ENCODE measurements at regions not wholly inside any gene's neighbourhood (a gene's known extent, or its start where the extent isn't known, plus 50 kb on each side); places are given as distances from the start of the nearest gene placed in this dataset.

- Mint-ChIP-seq H3K27ac (ENCODE audit: unreplicated experiment) (no peak overlapping the region), H3K4me1 (no peaks in the 10 kb centered on the region), H3K9me3 (no peaks in the 10 kb centered on the region), H3K36me3 (ENCODE audit: low read depth) (peaks cover under 1% of the 10 kb centered on the region), H3K27me3 (ENCODE audit: low read depth) (no peaks in the 10 kb centered on the region), H3K4me3 (no peak overlapping the region)
- TF ChIP-seq CTCF (conservative IDR thresholded peaks at IDR 0.05), result no peak
- DNase-seq (ENCODE audit: low read depth, low spot score), result no peak
These were observed 1087.5 kb downstream of the BRD1 start for GRCh38 chr22:48740086-48740730.

DNA sequence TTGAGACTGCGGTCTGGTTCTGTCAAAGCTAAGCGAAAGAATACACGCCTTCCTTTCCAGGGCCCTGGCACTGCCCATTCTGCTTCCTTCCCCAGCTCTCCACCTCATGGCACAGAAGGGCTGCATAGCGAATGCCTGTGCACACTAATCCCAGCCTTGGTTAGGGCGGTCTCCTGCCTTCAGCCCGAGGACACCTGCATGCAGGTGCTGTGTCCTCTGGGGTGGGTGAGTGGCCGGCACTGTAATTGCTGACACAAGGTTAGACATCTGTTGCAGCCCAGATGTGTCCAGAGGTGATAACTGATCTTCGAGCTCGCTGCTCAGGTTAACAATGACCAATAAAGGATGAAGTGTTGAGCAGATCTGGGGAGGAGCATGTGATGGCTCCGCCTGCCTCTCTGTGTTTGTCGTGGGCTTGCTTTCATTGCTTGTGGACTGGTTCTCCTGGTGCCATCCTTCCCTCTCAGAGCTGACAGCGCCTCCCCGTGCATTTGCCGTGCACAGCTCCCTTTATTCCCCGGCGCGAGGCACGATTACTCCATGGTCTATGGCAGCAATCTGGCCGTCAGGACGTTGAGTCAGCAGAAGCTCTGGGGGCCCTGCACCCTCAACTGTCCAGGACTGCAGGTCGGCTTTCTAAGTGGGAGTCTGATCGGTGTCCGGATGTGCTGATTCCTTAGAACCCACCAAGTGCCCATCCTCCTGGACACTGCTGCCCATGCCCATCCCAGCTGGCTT, 1088.2 kb downstream of the BRD1 start:
- Mint-ChIP-seq H3K4me3 (no peak overlapping the region), H3K9me3 (no peaks in the 10 kb centered on the region), H3K4me1 (no peaks in the 10 kb centered on the region), H3K27ac (ENCODE audit: unreplicated experiment) (no peak overlapping the region), H3K27me3 (ENCODE audit: low read depth) (no peaks in the 10 kb centered on the region), H3K36me3 (ENCODE audit: low read depth) (peaks cover 4% of the 10 kb centered on the region)
- TF ChIP-seq CTCF (conservative IDR thresholded peaks at IDR 0.05), result no peak
- no peak for DNase-seq (ENCODE audit: low read depth, low spot score)

- H3K27me3 Mint-ChIP-seq (ENCODE audit: low read depth), result no peaks in the 10 kb centered on the region
- H3K36me3 Mint-ChIP-seq (ENCODE audit: low read depth), result peaks cover 11% of the 10 kb centered on the region
- no peak overlapping the region for H3K4me3 Mint-ChIP-seq
- no peak for TF ChIP-seq CTCF (conservative IDR thresholded peaks at IDR 0.05)
- H3K4me1 Mint-ChIP-seq, result no peaks in the 10 kb centered on the region
- no peaks in the 10 kb centered on the region for H3K9me3 Mint-ChIP-seq
- no peak for DNase-seq (ENCODE audit: low read depth, low spot score)
- H3K27ac Mint-ChIP-seq (ENCODE audit: unreplicated experiment), result peak overlapping the region; percentile 43
These were observed 1089.3 kb downstream of the BRD1 start for GRCh38 chr22:48738204-48738980.

- H3K4me3 Mint-ChIP-seq, result no peak overlapping the region
- no peaks in the 10 kb centered on the region for H3K27me3 Mint-ChIP-seq (ENCODE audit: low read depth)
- peaks cover 12% of the 10 kb centered on the region for H3K36me3 Mint-ChIP-seq (ENCODE audit: low read depth)
- H3K27ac Mint-ChIP-seq (ENCODE audit: unreplicated experiment), result no peak overlapping the region
- no peak for DNase-seq (ENCODE audit: low read depth, low spot score)
- H3K4me1 Mint-ChIP-seq, result no peaks in the 10 kb centered on the region
- no peak for TF ChIP-seq CTCF (conservative IDR thresholded peaks at IDR 0.05)
- H3K9me3 Mint-ChIP-seq, result no peaks in the 10 kb centered on the region
These were observed 1090.0 kb downstream of the BRD1 start for GRCh38 chr22:48737461-48738203.

All from neural crest cell (in vitro differentiated cells).